Astrocyte (in vitro differentiated cells and primary cell): ENCODE measurements at regions not wholly inside any gene's neighbourhood (a gene's known extent, or its start where the extent isn't known, plus 50 kb on each side); places are given as distances from the start of the nearest gene placed in this dataset.

Experiments
- DNase-seq: peaks from one replicate; pipeline ENCODE4 v3.0.0-alpha.2; 2010; ENCODE audit warnings: low read depth
- FAIRE-seq: peaks from 2 replicates; lab custom pipeline; 2011; peaks lifted over from hg19 to GRCh38; lab: Jason Lieb, UNC
- H2AFZ ChIP-seq: 2 replicates; pipeline ENCODE4 v1.6.0; 2012; ENCODE audit warnings: low read depth, low read length, inconsistent platforms
- H3K27ac ChIP-seq: 2 replicates; pipeline ENCODE4 v1.5.1; 2011; ENCODE audit warnings: low read depth, low read length, inconsistent platforms
- H3K27me3 ChIP-seq: 2 replicates; pipeline ENCODE4 v1.6.0; 2011; ENCODE audit warnings: low read length, inconsistent platforms; ENCODE audit not compliant: insufficient read depth
- H3K36me3 ChIP-seq: 2 replicates; pipeline ENCODE4 v1.5.1; 2011; ENCODE audit warnings: low read length, inconsistent platforms; ENCODE audit not compliant: insufficient read depth
- H3K4me1 ChIP-seq: 2 replicates; pipeline ENCODE4 v1.5.1; 2011; ENCODE audit warnings: low read length, inconsistent platforms; ENCODE audit not compliant: insufficient read depth
- H3K4me2 ChIP-seq: 2 replicates; pipeline ENCODE4 v1.6.0; 2012; ENCODE audit warnings: low read length, inconsistent platforms
- H3K4me3 ChIP-seq: 2 replicates; pipeline ENCODE4 v1.5.1; 2011; ENCODE audit warnings: low read depth, mild to moderate bottlenecking, low read length, inconsistent platforms; ENCODE audit not compliant: insufficient read depth
- H3K79me2 ChIP-seq: 2 replicates; pipeline ENCODE4 v1.6.0; 2012; ENCODE audit warnings: mild to moderate bottlenecking, low read length, inconsistent platforms; ENCODE audit not compliant: insufficient read depth
- H3K9ac ChIP-seq: 2 replicates; pipeline ENCODE4 v1.6.0; 2012; ENCODE audit warnings: mild to moderate bottlenecking, low read length, inconsistent platforms
- H3K9me3 ChIP-seq: 2 replicates; pipeline ENCODE4 v1.5.1; 2012; ENCODE audit warnings: low read depth, mild to moderate bottlenecking, low read length, inconsistent platforms; ENCODE audit not compliant: insufficient read depth
- H4K20me1 ChIP-seq: 2 replicates; pipeline ENCODE4 v1.6.0; 2012; ENCODE audit warnings: low read length, inconsistent platforms; ENCODE audit not compliant: insufficient read depth
- H3K27ac Mint-ChIP-seq: one replicate; pipeline ENCODE4 v1.8.0; 2021; ENCODE audit warnings: mild to moderate bottlenecking, mixed read lengths; ENCODE audit not compliant: unreplicated experiment
- H3K27me3 Mint-ChIP-seq: one replicate; pipeline ENCODE4 v1.8.0; 2021; ENCODE audit warnings: low read depth, mixed read lengths; ENCODE audit not compliant: unreplicated experiment
- H3K36me3 Mint-ChIP-seq: one replicate; pipeline ENCODE4 v1.8.0; 2021; ENCODE audit warnings: low read depth, mixed read lengths; ENCODE audit not compliant: unreplicated experiment
- H3K4me1 Mint-ChIP-seq: one replicate; pipeline ENCODE4 v1.8.0; 2021; ENCODE audit warnings: low read depth, mixed read lengths; ENCODE audit not compliant: unreplicated experiment
- H3K4me3 Mint-ChIP-seq: one replicate; pipeline ENCODE4 v1.8.0; 2021; ENCODE audit warnings: mild to moderate bottlenecking, moderate library complexity, mixed read lengths; ENCODE audit not compliant: unreplicated experiment
- H3K9me3 Mint-ChIP-seq: one replicate; pipeline ENCODE4 v1.8.0; 2021; ENCODE audit warnings: mild to moderate bottlenecking, mixed read lengths; ENCODE audit not compliant: unreplicated experiment
- CTCF ChIP-seq: IDR thresholded peaks from 2 replicates; pipeline ENCODE4 v1.5.1; 2011; ENCODE audit warnings: low read depth, mild to moderate bottlenecking, inconsistent platforms, low read length, moderate library complexity; ENCODE audit not compliant: insufficient read depth
- EZH2 ChIP-seq: IDR thresholded peaks from 2 replicates; pipeline ENCODE4 v1.6.1; 2012; ENCODE audit warnings: mild to moderate bottlenecking, low read length, inconsistent platforms; ENCODE audit not compliant: insufficient read depth

- H3K27ac Mint-ChIP-seq = no peak overlapping the region
- no peak for DNase-seq
- no peak overlapping the region for H3K9ac ChIP-seq
Measured at GRCh38 chr20:24797745-24798655, 151.1 kb upstream of the CST7 start.

GRCh38 chr20:24798930-24799705, 150.0 kb upstream of the CST7 start:
- Histone ChIP-seq H3K4me1 (peaks cover 11% of the 10 kb centered on the region), H3K9ac (no peak overlapping the region), H2AFZ (no peak overlapping the region), H3K9me3 (no peaks in the 10 kb centered on the region), H3K4me2 (peak overlapping the region; percentile 37), H3K4me3 (no peak overlapping the region), H3K27ac (no peak overlapping the region), H3K79me2 (no peaks in the 10 kb centered on the region), H3K36me3 (no peaks in the 10 kb centered on the region), H4K20me1 (no peaks in the 10 kb centered on the region), H3K27me3 (no peaks in the 10 kb centered on the region)
- DNase-seq = peak; percentile 72
- peaks cover 4% of the 10 kb centered on the region for H3K9me3 Mint-ChIP-seq
- no peak for FAIRE-seq
- H3K36me3 Mint-ChIP-seq = no peaks in the 10 kb centered on the region
- H3K4me1 Mint-ChIP-seq = peaks cover 17% of the 10 kb centered on the region
- H3K4me3 Mint-ChIP-seq = no peak overlapping the region
- no peak for TF ChIP-seq CTCF
- no peak for TF ChIP-seq EZH2
- H3K27me3 Mint-ChIP-seq = peaks cover 15% of the 10 kb centered on the region
- peak overlapping the region; percentile 12 for H3K27ac Mint-ChIP-seq

More at GRCh38 chr20:24797745-24798655, 151.1 kb upstream of the CST7 start:
- no peaks in the 10 kb centered on the region for H3K27me3 ChIP-seq
- H3K4me3 ChIP-seq = no peak overlapping the region
- peaks cover 20% of the 10 kb centered on the region for H3K27me3 Mint-ChIP-seq
- no peaks in the 10 kb centered on the region for H3K79me2 ChIP-seq
- H3K4me2 ChIP-seq = no peak overlapping the region
- no peaks in the 10 kb centered on the region for H3K36me3 ChIP-seq
- no peaks in the 10 kb centered on the region for H4K20me1 ChIP-seq
- H3K36me3 Mint-ChIP-seq = no peaks in the 10 kb centered on the region
- no peaks in the 10 kb centered on the region for H3K9me3 ChIP-seq
- H2AFZ ChIP-seq = no peak overlapping the region
- TF ChIP-seq EZH2 = no peak
- TF ChIP-seq CTCF = no peak
- no peak for FAIRE-seq
- no peak overlapping the region for H3K27ac ChIP-seq
- no peak overlapping the region for H3K4me3 Mint-ChIP-seq
- peaks cover 4% of the 10 kb centered on the region for H3K9me3 Mint-ChIP-seq
- peaks cover 17% of the 10 kb centered on the region for H3K4me1 Mint-ChIP-seq
- peaks cover 11% of the 10 kb centered on the region for H3K4me1 ChIP-seq
